ENCODE measurements at regions not wholly inside any gene's neighbourhood (a gene's known extent, or its start where the extent isn't known, plus 50 kb on each side); places are given as distances from the start of the nearest gene placed in this dataset.

GRCh38 chr11:11215058-11215815, 137.8 kb downstream of the CSNK2A3 start:
- Histone ChIP-seq H3K27me3 (replicated peaks; ENCODE audit: control insufficient read depth, insufficient read depth, low read length) (no peaks in the 10 kb centered on the region), H3K36me3 (ENCODE audit: control insufficient read depth, insufficient read depth, low read length) (no peaks in the 10 kb centered on the region), H3K4me3 (replicated peaks; ENCODE audit: low read depth, low read length) (no peak overlapping the region)
- TF ChIP-seq CTCF (IDR thresholded peaks at IDR 0.05; ENCODE audit: insufficient read depth, low read length, poor library complexity, severe bottlenecking), result no peak
- no peak for DNase-seq (ENCODE audit: extremely low read depth, insufficient read length)

GRCh38 chr11:11213117-11213516, 139.9 kb downstream of the CSNK2A3 start:
- no peak for DNase-seq (ENCODE audit: extremely low read depth, insufficient read length)
- Histone ChIP-seq H3K36me3 (ENCODE audit: control insufficient read depth, insufficient read depth, low read length) (no peaks in the 10 kb centered on the region), H3K4me3 (replicated peaks; ENCODE audit: low read depth, low read length) (no peak overlapping the region), H3K27me3 (replicated peaks; ENCODE audit: control insufficient read depth, insufficient read depth, low read length) (no peaks in the 10 kb centered on the region)
- no peak for TF ChIP-seq CTCF (IDR thresholded peaks at IDR 0.05; ENCODE audit: insufficient read depth, low read length, poor library complexity, severe bottlenecking)

GRCh38 chr11:11211888-11212287, 141.2 kb downstream of the CSNK2A3 start:
- H3K27me3 ChIP-seq (replicated peaks; ENCODE audit: control insufficient read depth, insufficient read depth, low read length), result no peaks in the 10 kb centered on the region
- no peak for TF ChIP-seq CTCF (IDR thresholded peaks at IDR 0.05; ENCODE audit: insufficient read depth, low read length, poor library complexity, severe bottlenecking)

DNA sequence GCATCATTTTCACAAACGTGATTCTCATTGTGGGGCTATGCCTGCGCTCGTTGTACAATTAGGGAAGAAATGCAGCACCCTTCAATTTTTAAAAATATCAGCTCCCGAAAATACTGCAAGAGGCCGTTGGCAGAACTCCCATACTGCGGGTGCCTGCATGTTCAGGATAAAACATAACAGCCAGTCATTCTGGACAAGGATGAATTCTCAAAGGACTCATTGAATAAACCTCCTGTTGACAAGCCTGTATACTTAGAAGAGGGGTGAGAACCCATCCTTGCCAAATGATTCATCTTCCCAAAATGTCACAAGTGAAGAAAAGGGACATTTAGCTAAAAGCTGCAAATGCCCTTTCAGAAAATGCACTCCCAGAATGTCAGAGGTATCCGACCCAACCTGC, 141.9 kb downstream of the CSNK2A3 start:
- no peak overlapping the region for H3K4me3 ChIP-seq (replicated peaks; ENCODE audit: low read depth, low read length)
- no peaks in the 10 kb centered on the region for H3K27me3 ChIP-seq (replicated peaks; ENCODE audit: control insufficient read depth, insufficient read depth, low read length)
- no peak for TF ChIP-seq CTCF (IDR thresholded peaks at IDR 0.05; ENCODE audit: insufficient read depth, low read length, poor library complexity, severe bottlenecking)
- no peak for DNase-seq (ENCODE audit: extremely low read depth, insufficient read length)
- H3K36me3 ChIP-seq (ENCODE audit: control insufficient read depth, insufficient read depth, low read length), result no peaks in the 10 kb centered on the region

More at GRCh38 chr11:11211888-11212287, 141.2 kb downstream of the CSNK2A3 start:
- H3K36me3 ChIP-seq (ENCODE audit: control insufficient read depth, insufficient read depth, low read length), result no peaks in the 10 kb centered on the region
- no peak for DNase-seq (ENCODE audit: extremely low read depth, insufficient read length)
- no peak overlapping the region for H3K4me3 ChIP-seq (replicated peaks; ENCODE audit: low read depth, low read length)

- no peak for TF ChIP-seq CTCF (IDR thresholded peaks at IDR 0.05; ENCODE audit: insufficient read depth, low read length, poor library complexity, severe bottlenecking)
- no peak overlapping the region for H3K4me3 ChIP-seq (replicated peaks; ENCODE audit: low read depth, low read length)
- no peak for DNase-seq (ENCODE audit: extremely low read depth, insufficient read length)
- no peaks in the 10 kb centered on the region for H3K36me3 ChIP-seq (ENCODE audit: control insufficient read depth, insufficient read depth, low read length)
- no peaks in the 10 kb centered on the region for H3K27me3 ChIP-seq (replicated peaks; ENCODE audit: control insufficient read depth, insufficient read depth, low read length)
Observed at GRCh38 chr11:11210446-11210845, 142.6 kb downstream of the CSNK2A3 start.
